ENCODE measurements at regions not wholly inside any gene's neighbourhood (a gene's known extent, or its start where the extent isn't known, plus 50 kb on each side); places are given as distances from the start of the nearest gene placed in this dataset.
"Not testable (repeated sequence)": the region's sequence is repeated elsewhere in the genome, so short reads cannot be mapped to it uniquely, and the experiment has no call there.

- no peak for DNase-seq
These were observed 55.0 kb upstream of the PPP1R2C start for GRCh38 chrX:42832764-42833549.

GRCh38 chrX:42833550-42833940 is 55.6 kb upstream of the PPP1R2C start:
- DNase-seq = not testable (repeated sequence)

GRCh38 chrX:42837101-42837726 is 59.3 kb upstream of the PPP1R2C start:
- DNase-seq = no peak

- DNase-seq = no peak
These were observed 59.8 kb upstream of the PPP1R2C start for GRCh38 chrX:42837747-42838146.

- DNase-seq = no peak
These were observed 61.7 kb upstream of the PPP1R2C start for GRCh38 chrX:42839632-42840031.

- DNase-seq = no peak
These were observed 68.8 kb upstream of the PPP1R2C start for GRCh38 chrX:42846741-42847140.

GRCh38 chrX:42855259-42855658 is 77.3 kb upstream of the PPP1R2C start:
- no peak for DNase-seq

- DNase-seq = no peak
These were observed 79.8 kb upstream of the PPP1R2C start for GRCh38 chrX:42857766-42858165.

- no peak for DNase-seq
These were observed 91.0 kb upstream of the PPP1R2C start for GRCh38 chrX:42869011-42869410.

- DNase-seq = no peak
These were observed 91.9 kb upstream of the PPP1R2C start for GRCh38 chrX:42869659-42870476.

- no peak for DNase-seq
These were observed 108.6 kb upstream of the PPP1R2C start for GRCh38 chrX:42886519-42886918.

- no peak for DNase-seq
These were observed 123.0 kb upstream of the PPP1R2C start for GRCh38 chrX:42900947-42901346.

GRCh38 chrX:42902513-42902912 is 124.5 kb upstream of the PPP1R2C start:
- no peak for DNase-seq

GRCh38 chrX:42920752-42921151 is 142.8 kb upstream of the PPP1R2C start:
- DNase-seq = no peak

GRCh38 chrX:42930071-42930470 is 152.1 kb upstream of the PPP1R2C start:
- no peak for DNase-seq

GRCh38 chrX:42930951-42931350 is 153.0 kb upstream of the PPP1R2C start:
- DNase-seq = no peak

GRCh38 chrX:42933187-42933586 is 155.2 kb upstream of the PPP1R2C start:
- DNase-seq = no peak

GRCh38 chrX:42934020-42934726 is 156.2 kb upstream of the PPP1R2C start:
- DNase-seq = no peak

GRCh38 chrX:42941671-42942070 is 163.7 kb upstream of the PPP1R2C start:
- no peak for DNase-seq

GRCh38 chrX:42943051-42943974 is 165.3 kb upstream of the PPP1R2C start:
- no peak for DNase-seq

GRCh38 chrX:42944381-42944998 is 166.5 kb upstream of the PPP1R2C start:
- no peak for DNase-seq

All from NCI-H1694 treated with DMSO at 0.1 percent for 48 hours (cell line).